HG02973 (cell line): ENCODE measurements at regions not wholly inside any gene's neighbourhood (a gene's known extent, or its start where the extent isn't known, plus 50 kb on each side); places are given as distances from the start of the nearest gene placed in this dataset.
"Not testable (repeated sequence)": the region's sequence is repeated elsewhere in the genome, so short reads cannot be mapped to it uniquely, and the experiment has no call there.

ENCODE experiments used
- ATAC-seq: cut with Tn5 transposase; IDR thresholded peaks from one replicate; pipeline ENCODE4 v1.9.1; 2021; ENCODE audit warnings: moderate library complexity; ENCODE audit not compliant: unreplicated experiment

- no peak for ATAC-seq
Measured at GRCh38 chr4:84231539-84232055, 267.5 kb downstream of the NKX6-1 start.

- ATAC-seq: no peak
Measured at GRCh38 chr4:84224522-84224921, 274.6 kb downstream of the NKX6-1 start.

GRCh38 chr4:84221704-84222103 is 277.4 kb downstream of the NKX6-1 start:
- ATAC-seq: no peak

- ATAC-seq: no peak
Measured at GRCh38 chr4:84220990-84221389, 278.1 kb downstream of the NKX6-1 start.

- ATAC-seq: no peak
Measured at GRCh38 chr4:84219656-84220055, 279.4 kb downstream of the NKX6-1 start.

- ATAC-seq: no peak
Measured at GRCh38 chr4:84218031-84218430, 281.1 kb downstream of the NKX6-1 start.

- no peak for ATAC-seq
Measured at GRCh38 chr4:84215217-84215616, 283.9 kb downstream of the NKX6-1 start.

- not testable (repeated sequence) for ATAC-seq
Measured at GRCh38 chr4:84206226-84206625, 292.9 kb downstream of the NKX6-1 start.

GRCh38 chr4:84189144-84189543 is 309.9 kb downstream of the NKX6-1 start:
- ATAC-seq: no peak

GRCh38 chr4:84179409-84179808 is 319.7 kb downstream of the NKX6-1 start:
- ATAC-seq: no peak

GRCh38 chr4:84177831-84178542 is 321.1 kb downstream of the NKX6-1 start:
- ATAC-seq: no peak

- no peak for ATAC-seq
Measured at GRCh38 chr4:84176016-84176415, 323.1 kb downstream of the NKX6-1 start.

- no peak for ATAC-seq
Measured at GRCh38 chr4:84171871-84172270, 327.2 kb downstream of the NKX6-1 start.

GRCh38 chr4:84167564-84167963 is 331.5 kb downstream of the NKX6-1 start:
- no peak for ATAC-seq

- ATAC-seq: no peak
Measured at GRCh38 chr4:84167093-84167492, 332.0 kb downstream of the NKX6-1 start.

- no peak for ATAC-seq
Measured at GRCh38 chr4:84166486-84166885, 332.6 kb downstream of the NKX6-1 start.

GRCh38 chr4:84164201-84164600 is 334.9 kb downstream of the NKX6-1 start:
- ATAC-seq: no peak

- no peak for ATAC-seq
Measured at GRCh38 chr4:84159762-84160161, 339.3 kb downstream of the NKX6-1 start.

- ATAC-seq: no peak
Measured at GRCh38 chr4:84158670-84159069, 340.4 kb downstream of the NKX6-1 start.

- no peak for ATAC-seq
Measured at GRCh38 chr4:84151574-84151973, 347.5 kb downstream of the NKX6-1 start.

GRCh38 chr4:84150177-84150576 is 348.9 kb downstream of the NKX6-1 start:
- ATAC-seq: no peak

- ATAC-seq: no peak
Measured at GRCh38 chr4:84147831-84148230, 351.3 kb downstream of the NKX6-1 start.
